NT2/D1 (cell line): ENCODE measurements at regions not wholly inside any gene's neighbourhood (a gene's known extent, or its start where the extent isn't known, plus 50 kb on each side); places are given as distances from the start of the nearest gene placed in this dataset.

Experiments
- SUZ12 ChIP-seq: IDR thresholded peaks from 2 replicates; pipeline ENCODE4 v1.6.1; 2011; ENCODE audit not compliant: insufficient read length, insufficient read depth; ENCODE audit errors: extremely low read depth
- YY1 ChIP-seq: IDR thresholded peaks from 2 replicates; pipeline ENCODE4 v1.6.1; 2011; ENCODE audit not compliant: insufficient read length, insufficient read depth
- ZNF274 ChIP-seq: IDR thresholded peaks from 2 replicates; pipeline ENCODE4 v1.6.1; 2011; ENCODE audit warnings: mild to moderate bottlenecking, low read depth, low read length

DNA sequence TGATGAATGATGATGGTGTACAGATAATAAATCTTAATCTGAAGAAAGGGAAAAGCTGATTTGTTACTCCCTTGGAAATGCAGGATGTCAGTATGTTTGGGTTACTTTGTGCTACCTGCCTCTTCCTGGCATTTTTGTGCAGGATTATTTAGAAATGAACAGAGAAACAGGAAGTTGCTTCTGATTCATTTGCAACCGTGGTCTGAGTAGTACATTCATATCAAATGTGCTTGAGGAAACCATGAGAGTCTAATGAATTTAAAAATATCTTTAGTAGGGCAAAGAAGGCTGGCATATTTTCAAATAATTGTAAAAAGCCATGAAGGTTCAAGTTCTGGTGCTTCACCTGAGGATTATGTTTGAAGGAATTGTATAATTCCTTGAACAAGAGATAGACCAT, 391.6 kb downstream of the TMEM161B start:
- no peak for TF ChIP-seq SUZ12
- no peak for TF ChIP-seq YY1
- TF ChIP-seq ZNF274, result no peak
